ENCODE measurements at regions not wholly inside any gene's neighbourhood (a gene's known extent, or its start where the extent isn't known, plus 50 kb on each side); places are given as distances from the start of the nearest gene placed in this dataset.

- in situ Hi-C loops (cut with MboI; ENCODE audit: low sequenced_read_pairs in 4 of 4), result no loop called here
- Histone ChIP-seq H3K27me3 (no peaks in the 10 kb centered on the region), H3K4me1 (no peaks in the 10 kb centered on the region), H3K4me3 (no peak overlapping the region), H3K9me3 (no peaks in the 10 kb centered on the region), H3K27ac (no peak overlapping the region), H3K36me3 (no peaks in the 10 kb centered on the region)
- intact Hi-C loops (cut with DNase I; ENCODE audit: low total_unique reads), result no loop called here
- TF ChIP-seq, protein P1, sequence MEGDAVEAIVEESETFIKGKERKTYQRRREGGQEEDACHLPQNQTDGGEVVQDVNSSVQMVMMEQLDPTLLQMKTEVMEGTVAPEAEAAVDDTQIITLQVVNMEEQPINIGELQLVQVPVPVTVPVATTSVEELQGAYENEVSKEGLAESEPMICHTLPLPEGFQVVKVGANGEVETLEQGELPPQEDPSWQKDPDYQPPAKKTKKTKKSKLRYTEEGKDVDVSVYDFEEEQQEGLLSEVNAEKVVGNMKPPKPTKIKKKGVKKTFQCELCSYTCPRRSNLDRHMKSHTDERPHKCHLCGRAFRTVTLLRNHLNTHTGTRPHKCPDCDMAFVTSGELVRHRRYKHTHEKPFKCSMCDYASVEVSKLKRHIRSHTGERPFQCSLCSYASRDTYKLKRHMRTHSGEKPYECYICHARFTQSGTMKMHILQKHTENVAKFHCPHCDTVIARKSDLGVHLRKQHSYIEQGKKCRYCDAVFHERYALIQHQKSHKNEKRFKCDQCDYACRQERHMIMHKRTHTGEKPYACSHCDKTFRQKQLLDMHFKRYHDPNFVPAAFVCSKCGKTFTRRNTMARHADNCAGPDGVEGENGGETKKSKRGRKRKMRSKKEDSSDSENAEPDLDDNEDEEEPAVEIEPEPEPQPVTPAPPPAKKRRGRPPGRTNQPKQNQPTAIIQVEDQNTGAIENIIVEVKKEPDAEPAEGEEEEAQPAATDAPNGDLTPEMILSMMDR (IDR thresholded peaks at IDR 0.05 in 4 of 5, conservative IDR thresholded peaks at IDR 0.05 in 1 of 5), result no peak
- no peak for TF ChIP-seq POLR2A (IDR thresholded peaks at IDR 0.05)
- no peak for ATAC-seq
- no peak for DNase-seq
These were observed 1048.4 kb downstream of the CNTNAP5 start for GRCh38 chr2:125073440-125073839.

DNA sequence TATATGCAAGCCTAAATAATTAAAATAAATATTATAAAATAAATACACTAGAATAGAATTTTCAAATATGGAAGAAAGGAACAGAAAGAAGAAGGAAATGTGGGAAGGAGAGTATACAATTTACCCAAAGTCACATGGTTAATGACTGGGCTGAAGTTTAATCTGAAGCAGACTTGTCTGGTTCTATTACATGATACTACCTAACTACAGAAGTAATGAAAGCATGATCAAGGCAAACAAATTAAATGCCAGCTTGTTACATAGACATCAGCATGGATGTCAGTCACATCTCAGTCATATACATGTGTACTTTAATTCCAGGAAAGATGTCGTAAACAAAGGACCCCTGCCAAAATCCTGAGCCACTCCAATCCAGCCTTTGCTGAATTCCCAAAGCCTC lies 1060.8 kb downstream of the CNTNAP5 start:
- ATAC-seq (no peak), DNase-seq (no peak)
- intact Hi-C loops (cut with DNase I; ENCODE audit: low total_unique reads), result no loop called here
- Histone ChIP-seq H3K27me3 (no peaks in the 10 kb centered on the region), H3K4me1 (no peaks in the 10 kb centered on the region), H3K4me3 (no peak overlapping the region), H3K9me3 (no peaks in the 10 kb centered on the region), H3K36me3 (no peaks in the 10 kb centered on the region), H3K27ac (no peak overlapping the region)
- in situ Hi-C loops (cut with MboI; ENCODE audit: low sequenced_read_pairs in 4 of 4), result no loop called here
- TF ChIP-seq POLR2A (IDR thresholded peaks at IDR 0.05), result no peak
- TF ChIP-seq, protein P1 (IDR thresholded peaks at IDR 0.05 in 4 of 5, conservative IDR thresholded peaks at IDR 0.05 in 1 of 5), result no peak

DNA sequence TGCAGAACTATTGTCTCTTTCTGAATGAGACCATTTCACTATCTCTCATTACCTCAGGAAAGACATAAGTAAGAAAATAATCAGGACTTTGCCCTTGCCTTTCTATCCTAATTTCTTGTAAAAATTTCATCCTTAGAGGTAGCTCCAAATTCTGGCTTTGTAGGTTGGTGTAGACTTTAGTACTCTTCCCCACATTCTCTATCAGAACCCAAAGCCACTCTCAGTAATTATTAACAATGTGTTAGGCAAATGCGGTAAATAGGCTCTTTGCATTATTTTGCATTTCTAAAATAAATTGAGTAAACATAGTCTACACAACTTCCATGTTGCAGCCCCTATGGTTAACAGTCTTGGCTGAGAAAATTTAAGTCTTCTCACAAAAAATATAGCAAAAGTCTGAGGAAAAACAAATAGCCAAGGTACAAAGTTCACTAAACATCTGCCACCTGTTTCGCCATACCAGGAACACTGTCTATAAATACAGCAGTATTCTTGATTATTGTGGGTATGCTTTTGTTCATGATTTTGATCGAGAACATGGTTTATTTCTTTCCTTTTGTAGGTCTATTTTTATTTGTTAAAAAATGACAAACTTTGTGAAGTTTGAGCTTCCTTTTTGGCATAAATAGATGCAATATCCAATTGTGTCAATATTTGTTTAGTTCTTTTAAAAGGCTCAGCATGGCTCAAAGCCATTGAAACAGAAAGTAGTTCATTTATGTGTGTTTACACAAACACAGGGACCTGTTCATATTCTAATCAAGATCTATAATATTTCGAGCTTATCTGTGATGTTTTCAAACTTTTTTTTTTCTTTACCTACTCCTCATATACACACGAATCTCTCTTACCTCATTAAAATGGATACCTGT lies 1061.5 kb downstream of the CNTNAP5 start:
- H3K27ac ChIP-seq, result no peak overlapping the region
- H3K4me1 ChIP-seq, result no peaks in the 10 kb centered on the region
- DNase-seq (no peak), ATAC-seq (no peak)
- intact Hi-C loops (cut with DNase I; ENCODE audit: low total_unique reads), result no loop called here
- H3K4me3 ChIP-seq, result no peak overlapping the region
- no peaks in the 10 kb centered on the region for H3K9me3 ChIP-seq
- in situ Hi-C loops (cut with MboI; ENCODE audit: low sequenced_read_pairs in 4 of 4), result no loop called here
- H3K27me3 ChIP-seq, result no peaks in the 10 kb centered on the region
- TF ChIP-seq, protein P1 (IDR thresholded peaks at IDR 0.05 in 4 of 5, conservative IDR thresholded peaks at IDR 0.05 in 1 of 5), result no peak
- no peak for TF ChIP-seq POLR2A (IDR thresholded peaks at IDR 0.05)
- H3K36me3 ChIP-seq, result no peaks in the 10 kb centered on the region

DNA sequence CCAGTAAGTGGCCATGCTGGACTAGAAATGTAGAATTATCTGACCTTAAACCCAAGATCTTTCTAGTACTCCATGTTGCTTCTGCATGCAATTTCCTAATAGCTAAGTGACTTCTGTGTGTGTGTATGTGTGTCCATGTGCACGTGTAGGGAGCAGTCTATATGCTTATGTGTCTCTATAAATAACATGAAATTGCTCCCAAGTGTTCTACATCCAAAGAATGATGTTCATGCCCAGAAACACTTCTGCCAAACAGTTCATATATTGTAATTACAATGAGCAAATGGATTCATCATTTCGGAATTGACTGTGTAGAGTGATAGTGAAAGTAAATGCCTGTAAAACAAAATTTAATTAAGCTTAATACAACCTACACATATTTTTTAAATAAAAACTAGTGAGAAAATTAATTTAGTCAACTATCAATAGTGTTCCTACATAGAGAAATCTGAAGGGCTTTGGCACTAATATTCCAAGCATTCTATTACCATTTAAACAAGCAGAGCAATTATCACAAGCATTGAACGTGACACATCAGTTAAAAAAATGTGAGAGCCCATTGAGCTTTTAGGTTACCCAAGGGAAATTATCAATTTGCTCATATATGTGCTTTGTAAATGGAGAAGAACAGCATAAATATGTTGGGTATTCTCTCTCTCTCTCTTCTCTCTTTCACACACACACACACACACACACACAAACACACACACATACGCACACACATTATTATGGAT lies 1067.4 kb downstream of the CNTNAP5 start:
- ATAC-seq (no peak), DNase-seq (no peak)
- Histone ChIP-seq H3K27ac (no peak overlapping the region), H3K4me1 (no peaks in the 10 kb centered on the region), H3K36me3 (no peaks in the 10 kb centered on the region), H3K9me3 (no peaks in the 10 kb centered on the region), H3K27me3 (no peaks in the 10 kb centered on the region), H3K4me3 (no peak overlapping the region)
- in situ Hi-C loops (cut with MboI; ENCODE audit: low sequenced_read_pairs in 4 of 4) (no loop called here), intact Hi-C loops (cut with DNase I; ENCODE audit: low total_unique reads) (no loop called here)
- no peak for TF ChIP-seq POLR2A (IDR thresholded peaks at IDR 0.05)
- TF ChIP-seq, protein P1 (IDR thresholded peaks at IDR 0.05 in 4 of 5, conservative IDR thresholded peaks at IDR 0.05 in 1 of 5), result no peak

Data from gastrocnemius medialis (tissue), 4 donors.